ENCODE measurements at regions not wholly inside any gene's neighbourhood (a gene's known extent, or its start where the extent isn't known, plus 50 kb on each side); places are given as distances from the start of the nearest gene placed in this dataset.

- Histone ChIP-seq H3K9me3 (ENCODE audit: low read length) (no peaks in the 10 kb centered on the region), H3K79me2 (ENCODE audit: low read length) (no peaks in the 10 kb centered on the region), H3K4me1 (ENCODE audit: insufficient read depth, low read length) (peaks cover 47% of the 10 kb centered on the region), H3K36me3 (ENCODE audit: low read depth, low read length) (no peaks in the 10 kb centered on the region), H2AFZ (ENCODE audit: low read length) (no peak overlapping the region), H3K9ac (ENCODE audit: low read length) (no peak overlapping the region), H3K4me3 (ENCODE audit: low read length) (no peak overlapping the region), H3F3A (ENCODE audit: low read length, unreplicated experiment) (no peaks in the 10 kb centered on the region), H3K27ac (ENCODE audit: low read length) (peak overlapping the region; percentile 76), H3K9me2 (replicated peaks; ENCODE audit: low read length) (no peaks in the 10 kb centered on the region), H3K27me3 (ENCODE audit: low read length) (no peaks in the 10 kb centered on the region), H3K4me2 (ENCODE audit: low read length) (peak overlapping the region; percentile 31), H4K20me1 (ENCODE audit: low read length) (no peaks in the 10 kb centered on the region)
- ATAC-seq (peak; percentile 68), DNase-seq (peak; percentile 92)
- ChIA-PET POLR2A (ENCODE audit: unreplicated experiment) (interaction anchor here (0.6 kb wide), 1 partner anchor 46 kb away, joined by 14 read pairs; no protein-coding TSS in a partner anchor), CTCF (no interaction called here)
- no peak for TF ChIP-seq EZH2 (IDR thresholded peaks at IDR 0.05; ENCODE audit: low read length, unreplicated experiment)
- TF ChIP-seq, protein P1, sequence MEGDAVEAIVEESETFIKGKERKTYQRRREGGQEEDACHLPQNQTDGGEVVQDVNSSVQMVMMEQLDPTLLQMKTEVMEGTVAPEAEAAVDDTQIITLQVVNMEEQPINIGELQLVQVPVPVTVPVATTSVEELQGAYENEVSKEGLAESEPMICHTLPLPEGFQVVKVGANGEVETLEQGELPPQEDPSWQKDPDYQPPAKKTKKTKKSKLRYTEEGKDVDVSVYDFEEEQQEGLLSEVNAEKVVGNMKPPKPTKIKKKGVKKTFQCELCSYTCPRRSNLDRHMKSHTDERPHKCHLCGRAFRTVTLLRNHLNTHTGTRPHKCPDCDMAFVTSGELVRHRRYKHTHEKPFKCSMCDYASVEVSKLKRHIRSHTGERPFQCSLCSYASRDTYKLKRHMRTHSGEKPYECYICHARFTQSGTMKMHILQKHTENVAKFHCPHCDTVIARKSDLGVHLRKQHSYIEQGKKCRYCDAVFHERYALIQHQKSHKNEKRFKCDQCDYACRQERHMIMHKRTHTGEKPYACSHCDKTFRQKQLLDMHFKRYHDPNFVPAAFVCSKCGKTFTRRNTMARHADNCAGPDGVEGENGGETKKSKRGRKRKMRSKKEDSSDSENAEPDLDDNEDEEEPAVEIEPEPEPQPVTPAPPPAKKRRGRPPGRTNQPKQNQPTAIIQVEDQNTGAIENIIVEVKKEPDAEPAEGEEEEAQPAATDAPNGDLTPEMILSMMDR (conservative IDR thresholded peaks at IDR 0.05; ENCODE audit: low read depth, low read length), result no peak
- no peak for TF ChIP-seq EZH2phosphoT487 (IDR thresholded peaks at IDR 0.05; ENCODE audit: borderline replicate concordance, low read length)
- BruUV-seq (replicated peaks), result no TSS peak
- intact Hi-C loops (cut with micrococcal nuclease), result no loop called here
Observed at GRCh38 chr12:115201966-115202365, 518.0 kb upstream of the TBX3 start.

DNA sequence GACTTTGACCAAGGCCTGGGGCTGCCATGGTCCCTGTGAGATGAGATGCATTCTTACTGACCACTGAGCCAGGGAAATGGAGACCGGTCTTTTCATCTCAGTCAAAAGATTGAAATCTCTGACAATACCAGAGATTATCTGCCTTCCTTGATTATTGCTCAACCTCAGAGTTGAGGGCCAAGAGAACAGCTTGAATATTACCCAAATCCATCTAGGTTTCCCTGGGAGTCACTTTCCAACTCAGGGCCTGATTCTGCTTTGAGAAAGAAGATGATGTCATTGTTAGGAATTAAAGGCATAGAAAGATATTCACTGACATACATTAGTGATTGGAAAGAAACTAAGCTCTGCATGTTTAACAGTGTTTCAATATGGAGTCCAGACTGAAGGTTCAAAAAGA is 515.9 kb upstream of the TBX3 start:
- no peaks in the 10 kb centered on the region for H3K9me3 ChIP-seq (ENCODE audit: low read length)
- H2AFZ ChIP-seq (ENCODE audit: low read length), result no peak overlapping the region
- TF ChIP-seq, protein P1 (conservative IDR thresholded peaks at IDR 0.05; ENCODE audit: low read depth, low read length), result no peak
- TF ChIP-seq EZH2phosphoT487 (IDR thresholded peaks at IDR 0.05; ENCODE audit: borderline replicate concordance, low read length) (no peak), EZH2 (IDR thresholded peaks at IDR 0.05; ENCODE audit: low read length, unreplicated experiment) (no peak)
- H3K4me2 ChIP-seq (ENCODE audit: low read length), result no peak overlapping the region
- no peaks in the 10 kb centered on the region for H3K9me2 ChIP-seq (replicated peaks; ENCODE audit: low read length)
- no peaks in the 10 kb centered on the region for H3F3A ChIP-seq (ENCODE audit: low read length, unreplicated experiment)
- no peaks in the 10 kb centered on the region for H3K79me2 ChIP-seq (ENCODE audit: low read length)
- no peak overlapping the region for H3K4me3 ChIP-seq (ENCODE audit: low read length)
- no peaks in the 10 kb centered on the region for H4K20me1 ChIP-seq (ENCODE audit: low read length)
- BruUV-seq (replicated peaks), result no TSS peak
- ATAC-seq, result no peak
- POLR2A ChIA-PET (ENCODE audit: unreplicated experiment), result no interaction called here
- intact Hi-C loops (cut with micrococcal nuclease), result no loop called here
- peaks cover 36% of the 10 kb centered on the region for H3K4me1 ChIP-seq (ENCODE audit: insufficient read depth, low read length)
- H3K9ac ChIP-seq (ENCODE audit: low read length), result no peak overlapping the region
- no peaks in the 10 kb centered on the region for H3K27me3 ChIP-seq (ENCODE audit: low read length)
- no peak for DNase-seq
- H3K27ac ChIP-seq (ENCODE audit: low read length), result no peak overlapping the region
- CTCF ChIA-PET, result no interaction called here
- no peaks in the 10 kb centered on the region for H3K36me3 ChIP-seq (ENCODE audit: low read depth, low read length)

DNA sequence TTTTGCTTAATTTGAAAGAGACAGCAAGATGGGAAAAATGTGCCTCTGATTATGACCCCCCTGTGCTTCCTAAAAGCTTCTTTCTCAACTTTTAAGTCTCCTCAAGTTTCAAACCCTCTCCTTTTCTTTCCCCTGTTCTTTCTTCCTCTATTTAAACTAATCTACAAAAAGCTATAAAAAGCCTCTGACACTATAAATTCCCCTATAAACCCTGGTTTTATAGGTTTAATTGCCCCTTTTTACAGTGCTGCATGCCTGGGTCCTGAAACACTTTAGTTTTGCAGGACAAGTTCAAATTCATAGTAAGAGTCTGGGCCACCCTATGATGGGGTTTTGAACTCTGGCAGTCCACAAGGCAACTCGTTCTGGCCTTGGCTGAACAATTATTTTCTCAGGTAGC is 510.9 kb upstream of the TBX3 start:
- ChIA-PET CTCF (no interaction called here), POLR2A (ENCODE audit: unreplicated experiment) (no interaction called here)
- Histone ChIP-seq H3K9ac (ENCODE audit: low read length) (no peak overlapping the region), H3K36me3 (ENCODE audit: low read depth, low read length) (no peaks in the 10 kb centered on the region), H3K4me3 (ENCODE audit: low read length) (no peak overlapping the region), H3K27ac (ENCODE audit: low read length) (no peak overlapping the region), H3K9me2 (replicated peaks; ENCODE audit: low read length) (no peaks in the 10 kb centered on the region), H2AFZ (ENCODE audit: low read length) (peak overlapping the region; percentile 3; the same call in 1 of the 2 replicates), H3K4me2 (ENCODE audit: low read length) (no peak overlapping the region), H3K79me2 (ENCODE audit: low read length) (no peaks in the 10 kb centered on the region), H3K4me1 (ENCODE audit: insufficient read depth, low read length) (peaks cover 5% of the 10 kb centered on the region; the same call in 1 of the 2 replicates), H3K27me3 (ENCODE audit: low read length) (no peaks in the 10 kb centered on the region), H3K9me3 (ENCODE audit: low read length) (no peaks in the 10 kb centered on the region), H4K20me1 (ENCODE audit: low read length) (no peaks in the 10 kb centered on the region), H3F3A (ENCODE audit: low read length, unreplicated experiment) (no peaks in the 10 kb centered on the region)
- no TSS peak for BruUV-seq (replicated peaks)
- TF ChIP-seq EZH2phosphoT487 (IDR thresholded peaks at IDR 0.05; ENCODE audit: borderline replicate concordance, low read length), result no peak
- TF ChIP-seq, protein P1 (conservative IDR thresholded peaks at IDR 0.05; ENCODE audit: low read depth, low read length), result no peak
- TF ChIP-seq EZH2 (IDR thresholded peaks at IDR 0.05; ENCODE audit: low read length, unreplicated experiment), result no peak
- DNase-seq (no peak), ATAC-seq (peak; percentile 80)
- intact Hi-C loops (cut with micrococcal nuclease), result no loop called here
